Upper lobe of left lung (tissue), 4 donors: ENCODE measurements at regions not wholly inside any gene's neighbourhood (a gene's known extent, or its start where the extent isn't known, plus 50 kb on each side); places are given as distances from the start of the nearest gene placed in this dataset.

ENCODE experiments used
- POLR2AphosphoS5 ChIP-seq, 2 donors: sonication (generic); formaldehyde crosslinking; IDR thresholded peaks; one replicate each; pipeline ENCODE4 v1.5.1; 2017; ENCODE audit warnings: antibody characterized with exemption in 2 of 2
- TF ChIP-seq, protein P1 (sequence below), 6 experiments: fragments of 450-650 bp in 4 of 6; fragments of 200-600 bp in 2 of 6; sonication (generic) in 2 of 6; IDR thresholded peaks; one replicate each; pipeline ENCODE4 v1.5.1; 2016 to 2019; ENCODE audit warnings: antibody characterized with exemption in 6 of 6

DNA sequence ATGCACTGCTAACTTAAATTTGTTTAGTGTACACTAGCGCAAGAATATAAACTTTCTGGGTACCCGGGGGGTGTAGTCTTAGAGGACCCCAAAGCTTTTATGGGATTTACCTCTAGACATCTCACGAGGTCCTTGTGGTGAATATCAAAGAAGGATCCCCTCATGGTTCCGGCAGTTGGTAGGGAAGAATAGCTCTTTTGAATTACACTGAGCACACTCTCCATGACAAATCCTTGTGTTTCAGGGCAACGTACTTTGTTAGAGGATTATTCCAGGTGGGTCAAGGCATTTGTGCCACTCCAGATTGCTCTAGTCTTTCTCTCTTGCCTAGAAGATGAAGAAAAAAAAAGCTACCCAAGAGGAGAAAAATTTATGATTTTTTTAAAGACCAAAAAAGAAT is 387.6 kb downstream of the PDHA2 start:
- TF ChIP-seq, protein P1, sequence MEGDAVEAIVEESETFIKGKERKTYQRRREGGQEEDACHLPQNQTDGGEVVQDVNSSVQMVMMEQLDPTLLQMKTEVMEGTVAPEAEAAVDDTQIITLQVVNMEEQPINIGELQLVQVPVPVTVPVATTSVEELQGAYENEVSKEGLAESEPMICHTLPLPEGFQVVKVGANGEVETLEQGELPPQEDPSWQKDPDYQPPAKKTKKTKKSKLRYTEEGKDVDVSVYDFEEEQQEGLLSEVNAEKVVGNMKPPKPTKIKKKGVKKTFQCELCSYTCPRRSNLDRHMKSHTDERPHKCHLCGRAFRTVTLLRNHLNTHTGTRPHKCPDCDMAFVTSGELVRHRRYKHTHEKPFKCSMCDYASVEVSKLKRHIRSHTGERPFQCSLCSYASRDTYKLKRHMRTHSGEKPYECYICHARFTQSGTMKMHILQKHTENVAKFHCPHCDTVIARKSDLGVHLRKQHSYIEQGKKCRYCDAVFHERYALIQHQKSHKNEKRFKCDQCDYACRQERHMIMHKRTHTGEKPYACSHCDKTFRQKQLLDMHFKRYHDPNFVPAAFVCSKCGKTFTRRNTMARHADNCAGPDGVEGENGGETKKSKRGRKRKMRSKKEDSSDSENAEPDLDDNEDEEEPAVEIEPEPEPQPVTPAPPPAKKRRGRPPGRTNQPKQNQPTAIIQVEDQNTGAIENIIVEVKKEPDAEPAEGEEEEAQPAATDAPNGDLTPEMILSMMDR (IDR thresholded peaks at IDR 0.05) = no peak
- no peak for TF ChIP-seq POLR2AphosphoS5 (IDR thresholded peaks at IDR 0.05)
